Cardiac fibroblast (primary cell): ENCODE measurements at regions not wholly inside any gene's neighbourhood (a gene's known extent, or its start where the extent isn't known, plus 50 kb on each side); places are given as distances from the start of the nearest gene placed in this dataset.

Experiments used
- DNase-seq, 2 donors: peaks; one replicate each; pipeline versions ENCODE4 v3.0.0 to v3.0.0-alpha.2; 2010; ENCODE audit warnings: low read depth in 2 of 2
- H3K4me3 ChIP-seq, 2 donors: replicated peaks in 1 of 2; 1 replicate in 1 of 2; 2 replicates in 1 of 2; pipeline ENCODE4 v1.5.1; 2011; ENCODE audit warnings: low read depth in 2 of 2, low read length in 2 of 2, mild to moderate bottlenecking in 2 of 2, moderate library complexity in 1 of 2
- CTCF ChIP-seq: IDR thresholded peaks from one replicate; pipeline ENCODE4 v1.5.1; 2011; ENCODE audit warnings: low read depth, mild to moderate bottlenecking, low read length, inconsistent platforms

DNA sequence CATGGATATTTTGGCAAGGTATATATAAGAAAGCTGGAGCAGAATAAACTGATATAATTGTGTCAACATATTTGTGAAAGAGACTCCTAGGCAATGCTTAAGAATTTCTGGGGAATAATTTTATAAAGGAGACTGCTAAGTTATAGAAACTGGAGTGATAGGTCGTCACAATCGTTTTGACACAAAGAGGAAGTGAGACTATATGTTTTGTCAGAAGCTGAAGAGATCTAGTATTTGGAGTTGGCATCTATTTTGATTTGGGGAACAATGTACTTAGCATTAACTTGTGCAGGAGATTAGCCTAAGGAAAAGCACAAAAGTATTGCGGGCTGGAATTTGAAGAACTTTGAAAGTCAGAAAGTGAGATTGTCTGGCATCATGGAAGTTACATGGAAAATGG is 582.5 kb downstream of the TAF11L14 start:
- H3K4me3 ChIP-seq: no peak overlapping the region
- TF ChIP-seq CTCF: no peak

DNA sequence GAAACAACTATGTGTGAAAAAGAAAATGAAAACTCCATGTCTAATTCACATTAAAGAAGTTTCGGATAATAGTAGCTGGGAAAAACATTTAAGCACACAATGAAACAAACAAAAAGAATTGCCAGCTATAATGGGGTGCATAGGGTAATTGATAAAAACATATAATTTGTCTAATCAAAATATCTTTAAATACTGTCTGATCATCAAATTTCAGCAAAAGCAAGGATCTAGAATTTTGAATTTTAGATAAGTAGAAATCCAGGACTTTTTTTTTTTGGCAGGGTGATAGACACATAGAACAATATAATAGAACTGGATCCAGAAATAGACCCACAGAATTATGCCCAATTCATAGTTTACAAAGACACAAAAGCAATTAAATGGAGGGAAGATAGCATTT is 585.0 kb downstream of the TAF11L14 start:
- DNase-seq: no peak
- H3K4me3 ChIP-seq: no peak overlapping the region
- TF ChIP-seq CTCF: no peak

More for the DNA sequence above, 582.5 kb downstream of the TAF11L14 start:
- DNase-seq: no peak

DNA sequence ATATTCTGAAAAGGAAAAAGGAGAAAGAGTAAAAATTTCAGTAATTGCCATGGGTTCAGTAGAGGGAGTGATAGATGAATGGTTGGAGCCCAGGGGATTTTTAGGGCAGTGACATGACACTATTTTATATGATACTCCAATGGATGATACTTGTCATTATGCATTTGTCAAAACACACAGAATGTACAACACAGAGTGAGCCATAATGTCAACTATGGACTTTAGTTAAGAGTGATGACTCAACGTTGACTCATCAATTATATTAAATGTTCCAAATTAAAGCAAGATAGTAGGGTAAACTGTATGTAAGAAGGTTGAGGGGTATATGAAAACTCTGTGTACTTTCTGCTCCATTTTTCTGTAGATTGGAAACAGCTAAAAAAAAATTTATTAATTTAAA is 586.4 kb downstream of the TAF11L14 start:
- H3K4me3 ChIP-seq: no peak overlapping the region
- TF ChIP-seq CTCF: no peak
- no peak for DNase-seq

- DNase-seq: no peak
- TF ChIP-seq CTCF: no peak
- H3K4me3 ChIP-seq: no peak overlapping the region
Observed at GRCh38 chr5:18236386-18236785, 602.1 kb downstream of the TAF11L14 start.

GRCh38 chr5:18238321-18238720 is 604.1 kb downstream of the TAF11L14 start:
- no peak for DNase-seq
- no peak overlapping the region for H3K4me3 ChIP-seq
- no peak for TF ChIP-seq CTCF

DNA sequence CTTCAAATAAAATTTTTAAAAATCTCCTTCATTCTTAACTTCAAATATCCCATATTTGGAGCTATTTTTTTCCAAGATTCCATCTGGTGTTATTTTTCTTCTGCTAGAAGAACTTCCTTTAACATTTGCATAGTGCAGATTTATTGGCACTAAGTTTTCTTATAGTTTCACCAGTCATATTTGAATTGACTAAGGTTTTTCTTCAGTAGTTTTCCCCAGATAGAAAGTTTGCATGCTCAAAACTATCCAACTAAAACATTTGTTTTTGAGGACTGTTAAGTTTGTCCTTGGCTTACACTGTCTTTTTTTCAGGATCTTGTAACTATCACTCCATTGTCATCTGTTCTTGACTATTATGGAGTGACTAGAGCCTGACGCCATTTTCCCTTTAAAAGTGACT is 606.7 kb downstream of the TAF11L14 start:
- DNase-seq: no peak
- TF ChIP-seq CTCF: no peak
- no peak overlapping the region for H3K4me3 ChIP-seq

DNA sequence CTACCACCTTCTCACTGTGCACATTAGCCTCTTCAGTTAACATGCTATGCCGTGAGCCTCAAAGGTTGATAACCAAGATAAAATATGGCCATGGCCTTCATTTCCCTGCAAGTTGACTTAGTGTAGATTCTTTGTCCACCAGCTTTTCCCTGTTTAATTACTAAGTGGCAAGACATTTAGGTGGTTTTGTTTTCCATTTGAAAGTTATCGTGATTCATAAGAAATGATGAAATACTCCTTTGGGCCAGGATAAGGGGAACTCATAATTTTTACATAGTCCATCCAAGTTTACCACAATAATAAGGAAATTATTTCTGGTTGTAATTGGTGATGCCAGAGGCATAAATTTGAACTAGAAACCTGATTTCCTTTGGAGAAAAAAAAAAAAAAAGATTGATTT is 609.6 kb downstream of the TAF11L14 start:
- no peak for DNase-seq
- H3K4me3 ChIP-seq: no peak overlapping the region
- TF ChIP-seq CTCF: no peak
